Kidney (tissue), 13 donors: ENCODE measurements at regions not wholly inside any gene's neighbourhood (a gene's known extent, or its start where the extent isn't known, plus 50 kb on each side); places are given as distances from the start of the nearest gene placed in this dataset.

Experiments used
- DNase-seq, 5 donors: peaks; one replicate each; pipeline ENCODE4 v3.0.0-alpha.2; 2013 to 2020
- FAIRE-seq: peaks from 2 replicates; lab custom pipeline; 2012; peaks lifted over from hg19 to GRCh38; lab: Jason Lieb, UNC
- H3K27ac ChIP-seq, 2 donors: one replicate each; pipeline ENCODE4 v1.7.0; 2013; ENCODE audit warnings: low read depth in 2 of 2, low read length in 2 of 2, inconsistent platforms in 1 of 2
- H3K27me3 ChIP-seq: one replicate; pipeline ENCODE4 v1.7.1; 2013; ENCODE audit warnings: low read length, inconsistent platforms; ENCODE audit not compliant: control insufficient read depth, insufficient read depth
- H3K36me3 ChIP-seq, 3 donors: one replicate each; pipeline versions ENCODE4 v1.7.0 to v1.7.1; 2013; ENCODE audit warnings: low read length in 3 of 3, control low read depth in 1 of 3, inconsistent platforms in 1 of 3; ENCODE audit not compliant: insufficient read depth in 3 of 3, control insufficient read depth in 2 of 3
- H3K4me1 ChIP-seq, 3 donors: one replicate each; pipeline versions ENCODE4 v1.7.0 to v1.7.1; 2013; ENCODE audit warnings: low read length in 3 of 3, inconsistent platforms in 1 of 3, low read depth in 1 of 3; ENCODE audit not compliant: control insufficient read depth in 2 of 3, insufficient read depth in 2 of 3
- H3K4me3 ChIP-seq, 3 donors: one replicate each; pipeline versions ENCODE4 v1.7.0 to v1.8.1; 2013; ENCODE audit warnings: low read length in 3 of 3, control low read depth in 1 of 3, inconsistent platforms in 1 of 3
- H3K9ac ChIP-seq, 3 donors: one replicate each; pipeline versions ENCODE4 v1.7.0 to v1.7.1; 2013; ENCODE audit warnings: low read length in 3 of 3, control low read depth in 1 of 3, inconsistent platforms in 1 of 3
- H3K9me3 ChIP-seq, 3 donors: one replicate each; pipeline versions ENCODE4 v1.7.0 to v1.7.1; 2013; ENCODE audit warnings: low read length in 3 of 3, control low read depth in 1 of 3, inconsistent platforms in 1 of 3; ENCODE audit not compliant: control insufficient read depth in 2 of 3, insufficient read depth in 1 of 3
- intact Hi-C: fragments of 100-400 bp; cut with DNase I; formaldehyde crosslinking; loops from one replicate; pipeline ENCODE4 v1.11.1; 2022
- TF ChIP-seq, protein P1 (sequence below): IDR thresholded peaks from 3 replicates; pipeline ENCODE4 v1.5.1; 2012; ENCODE audit warnings: mild to moderate bottlenecking, moderate library complexity, borderline replicate concordance; ENCODE audit not compliant: insufficient read depth; ENCODE audit errors: extremely low read depth
- donor health status: control.
- donor health status: control.
- donor health status: control.
- donor health status: control.
- donor health status: control.
- donor health status: DM: yes; HTN: yes; CAD: no.
- donor health status: Normal renal cell carcinoma (clear cell type).

- Histone ChIP-seq H3K27me3 (no peaks in the 10 kb centered on the region), H3K4me3 (no peak overlapping the region), H3K9ac (no peak overlapping the region), H3K27ac (no peak overlapping the region), H3K36me3 (no peaks in the 10 kb centered on the region), H3K4me1 (peaks cover 0 to 2% (median 0%) of the 10 kb centered on the region in 3 donors), H3K9me3 (no peaks in the 10 kb centered on the region)
- no peak for DNase-seq
- intact Hi-C loops, result no loop called here
- TF ChIP-seq, protein P1, sequence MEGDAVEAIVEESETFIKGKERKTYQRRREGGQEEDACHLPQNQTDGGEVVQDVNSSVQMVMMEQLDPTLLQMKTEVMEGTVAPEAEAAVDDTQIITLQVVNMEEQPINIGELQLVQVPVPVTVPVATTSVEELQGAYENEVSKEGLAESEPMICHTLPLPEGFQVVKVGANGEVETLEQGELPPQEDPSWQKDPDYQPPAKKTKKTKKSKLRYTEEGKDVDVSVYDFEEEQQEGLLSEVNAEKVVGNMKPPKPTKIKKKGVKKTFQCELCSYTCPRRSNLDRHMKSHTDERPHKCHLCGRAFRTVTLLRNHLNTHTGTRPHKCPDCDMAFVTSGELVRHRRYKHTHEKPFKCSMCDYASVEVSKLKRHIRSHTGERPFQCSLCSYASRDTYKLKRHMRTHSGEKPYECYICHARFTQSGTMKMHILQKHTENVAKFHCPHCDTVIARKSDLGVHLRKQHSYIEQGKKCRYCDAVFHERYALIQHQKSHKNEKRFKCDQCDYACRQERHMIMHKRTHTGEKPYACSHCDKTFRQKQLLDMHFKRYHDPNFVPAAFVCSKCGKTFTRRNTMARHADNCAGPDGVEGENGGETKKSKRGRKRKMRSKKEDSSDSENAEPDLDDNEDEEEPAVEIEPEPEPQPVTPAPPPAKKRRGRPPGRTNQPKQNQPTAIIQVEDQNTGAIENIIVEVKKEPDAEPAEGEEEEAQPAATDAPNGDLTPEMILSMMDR, result no peak
- no peak for FAIRE-seq
These were observed 153.4 kb upstream of the CARMIL1 start for GRCh38 chr6:25125736-25126135.

DNA sequence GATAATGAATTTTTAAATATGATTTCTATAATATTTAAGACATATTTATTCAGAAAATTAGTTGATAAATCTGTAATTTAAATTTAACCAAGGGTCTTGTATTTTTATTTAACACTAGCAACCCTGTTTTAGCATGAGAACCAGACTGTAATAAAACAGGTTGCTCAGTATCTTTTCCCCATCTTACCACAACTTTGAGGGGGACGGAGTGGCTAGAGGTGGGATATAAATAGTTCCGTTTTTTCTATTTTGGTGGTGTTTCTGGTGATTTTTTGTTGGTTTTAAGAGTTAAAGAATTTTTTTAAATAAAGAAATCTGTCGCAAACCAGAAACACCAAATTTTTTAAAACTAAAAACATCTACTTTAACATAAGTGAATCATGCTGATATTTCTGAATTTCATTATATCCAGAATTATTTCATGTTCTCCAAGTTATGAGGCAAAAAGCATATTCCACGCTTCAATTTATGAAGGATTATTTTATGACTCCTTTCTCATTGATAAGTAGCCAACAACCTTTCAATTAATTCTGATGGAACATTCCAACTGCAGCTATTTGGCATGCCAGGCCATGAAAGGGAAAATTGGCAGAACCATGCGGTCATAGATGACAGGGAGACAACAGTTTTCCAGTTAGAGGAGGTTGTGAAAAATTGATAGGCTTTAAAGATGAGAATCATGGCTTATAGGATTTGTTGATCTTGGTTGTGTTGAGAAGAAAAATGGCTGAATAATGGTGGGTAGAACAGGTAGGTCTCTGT, 151.9 kb upstream of the CARMIL1 start:
- H3K4me3 ChIP-seq, result no peak overlapping the region
- intact Hi-C loops, result no loop called here
- H3K4me1 ChIP-seq, result no peaks in the 10 kb centered on the region
- no peaks in the 10 kb centered on the region for H3K9me3 ChIP-seq
- FAIRE-seq, result no peak
- no peak overlapping the region for H3K9ac ChIP-seq
- DNase-seq, result no peak
- no peaks in the 10 kb centered on the region for H3K27me3 ChIP-seq
- H3K36me3 ChIP-seq, result no peaks in the 10 kb centered on the region
- H3K27ac ChIP-seq, result no peak overlapping the region
- TF ChIP-seq, protein P1, result no peak

DNA sequence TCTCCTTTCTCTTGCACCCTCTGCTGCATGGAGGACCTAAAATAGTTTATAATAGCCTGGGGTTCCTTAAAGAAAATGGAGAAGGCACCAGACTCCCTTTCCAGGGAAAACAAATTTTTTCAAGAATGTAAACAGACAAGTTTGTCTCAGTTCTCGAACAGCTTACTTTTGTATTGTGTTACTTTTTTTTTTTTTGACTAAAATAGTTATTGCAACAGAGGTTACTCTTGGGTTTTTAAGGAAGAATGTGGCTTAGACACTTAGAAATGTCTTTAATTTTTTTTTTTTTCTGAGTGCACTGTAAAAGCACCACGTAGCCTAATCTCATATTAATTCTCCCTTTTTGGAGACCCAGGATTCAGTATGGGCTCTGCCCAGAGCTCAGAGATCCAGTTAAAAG, 148.7 kb upstream of the CARMIL1 start:
- H3K36me3 ChIP-seq, result no peaks in the 10 kb centered on the region
- TF ChIP-seq, protein P1, result no peak
- H3K4me3 ChIP-seq, result no peak overlapping the region
- FAIRE-seq, result no peak
- no peak for DNase-seq
- H3K27me3 ChIP-seq, result no peaks in the 10 kb centered on the region
- intact Hi-C loops, result no loop called here
- no peaks in the 10 kb centered on the region for H3K4me1 ChIP-seq
- H3K27ac ChIP-seq, result no peak overlapping the region
- no peak overlapping the region for H3K9ac ChIP-seq
- H3K9me3 ChIP-seq, result no peaks in the 10 kb centered on the region
